GM19240 (cell line): ENCODE measurements at regions not wholly inside any gene's neighbourhood (a gene's known extent, or its start where the extent isn't known, plus 50 kb on each side); places are given as distances from the start of the nearest gene placed in this dataset.

ENCODE experiments used
- DNase-seq: peaks from one replicate; pipeline ENCODE4 v3.0.0; 2011; ENCODE audit warnings: low spot score; ENCODE audit not compliant: insufficient read length

DNA sequence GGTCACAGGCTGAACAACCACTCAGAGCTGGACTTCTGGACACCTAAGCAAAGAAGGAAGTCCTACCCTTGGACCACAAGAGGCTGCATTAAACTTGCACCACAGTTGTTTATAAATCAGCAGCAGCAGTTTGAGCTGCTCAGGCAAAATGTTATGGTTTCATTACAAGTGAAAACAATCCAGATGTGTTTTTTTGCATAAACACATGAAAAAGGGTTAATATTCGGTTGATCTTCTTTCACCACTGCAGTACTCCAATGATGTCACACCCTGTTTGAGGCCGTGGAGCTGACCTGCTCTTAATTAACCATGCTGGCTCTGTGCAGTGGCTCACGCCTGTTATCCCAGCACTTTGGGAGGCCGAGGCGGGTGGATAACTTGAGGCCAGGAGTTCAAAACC, 490.8 kb upstream of the CELF2 start:
- DNase-seq, result no peak

DNA sequence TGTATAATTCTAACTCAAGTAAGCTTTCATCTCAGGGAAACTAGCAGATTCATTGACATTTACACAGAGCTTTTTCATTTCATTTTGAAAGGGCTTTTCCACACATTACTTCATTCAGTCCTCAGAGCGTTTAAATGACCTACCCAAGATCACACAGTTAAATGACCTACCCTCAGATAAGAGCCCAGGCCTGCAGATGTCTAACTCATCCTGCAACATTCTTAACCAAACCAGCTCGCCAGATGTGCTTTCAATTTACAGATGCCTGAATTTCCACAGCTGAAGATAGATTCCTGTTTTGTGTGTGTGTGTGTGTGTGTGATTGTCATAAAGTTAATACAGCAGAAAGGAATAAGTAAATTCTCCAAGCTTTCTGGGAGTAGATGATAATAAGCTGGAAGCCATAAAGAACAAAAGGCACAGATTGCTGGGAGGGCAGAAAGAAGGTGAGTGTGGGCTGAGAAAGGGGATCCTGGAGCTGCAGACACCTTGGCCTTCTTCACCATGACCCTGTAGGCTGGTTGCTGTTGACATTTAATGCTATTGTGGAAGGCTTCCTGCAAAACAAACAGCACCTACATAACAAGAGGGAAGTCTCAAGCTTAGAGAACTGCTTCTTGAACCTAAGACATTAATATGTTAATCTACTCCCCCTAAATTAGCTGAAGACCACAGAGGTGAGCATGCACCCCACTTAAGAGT, 489.7 kb upstream of the CELF2 start:
- no peak for DNase-seq

DNA sequence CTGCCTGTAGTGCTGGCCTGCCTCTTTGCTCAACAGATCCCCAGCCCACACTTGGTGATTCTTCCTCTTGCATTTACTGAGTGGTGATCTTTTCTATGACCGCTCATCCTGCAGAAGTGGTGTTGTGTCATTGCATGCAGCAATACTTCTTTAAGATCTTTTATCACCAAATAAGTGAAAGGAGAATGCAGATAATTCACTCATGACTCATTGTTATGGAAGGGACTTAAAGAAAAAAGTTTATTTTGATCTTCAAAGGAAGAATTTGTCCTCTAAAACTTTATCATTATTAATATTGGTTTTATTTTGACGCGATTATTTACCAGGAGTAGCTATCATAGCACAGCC, 489.1 kb upstream of the CELF2 start:
- no peak for DNase-seq

DNA sequence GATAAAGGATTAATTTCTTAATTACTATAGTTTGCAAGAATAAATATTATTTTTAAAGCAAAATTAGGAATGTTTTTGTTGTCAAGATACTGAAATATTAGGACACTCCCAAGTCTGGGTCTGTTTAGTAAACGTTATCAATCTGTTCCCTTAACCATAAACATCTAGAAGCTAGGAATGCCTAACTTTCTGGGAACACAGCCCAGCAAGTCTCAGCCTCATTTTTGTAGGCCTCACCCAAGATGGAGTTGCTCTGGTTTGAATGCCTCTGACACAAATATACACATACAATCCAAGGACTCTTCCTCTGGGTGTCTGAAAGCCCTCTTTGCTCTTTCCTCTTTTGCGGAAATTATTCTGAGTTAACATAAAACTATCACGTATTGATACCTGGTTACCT, 487.4 kb upstream of the CELF2 start:
- no peak for DNase-seq

DNA sequence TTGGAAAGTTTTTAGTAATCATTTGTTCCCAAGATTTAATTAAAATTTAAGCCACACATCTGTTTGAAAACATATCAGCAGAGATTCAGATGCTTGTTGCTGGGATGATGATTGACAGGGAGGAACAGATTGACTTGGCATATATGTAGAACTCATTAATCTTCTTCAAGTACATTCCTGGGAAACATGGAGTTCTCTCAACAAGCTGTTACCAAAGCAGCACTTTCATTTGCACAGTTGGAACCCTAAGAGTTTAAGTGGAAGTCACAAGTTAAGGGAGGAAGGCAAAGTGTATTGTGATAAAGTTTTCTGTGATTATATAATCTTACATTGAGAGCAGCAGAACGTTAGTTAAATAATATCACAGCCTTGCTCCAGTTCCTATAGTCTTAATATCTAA, 485.4 kb upstream of the CELF2 start:
- no peak for DNase-seq

DNA sequence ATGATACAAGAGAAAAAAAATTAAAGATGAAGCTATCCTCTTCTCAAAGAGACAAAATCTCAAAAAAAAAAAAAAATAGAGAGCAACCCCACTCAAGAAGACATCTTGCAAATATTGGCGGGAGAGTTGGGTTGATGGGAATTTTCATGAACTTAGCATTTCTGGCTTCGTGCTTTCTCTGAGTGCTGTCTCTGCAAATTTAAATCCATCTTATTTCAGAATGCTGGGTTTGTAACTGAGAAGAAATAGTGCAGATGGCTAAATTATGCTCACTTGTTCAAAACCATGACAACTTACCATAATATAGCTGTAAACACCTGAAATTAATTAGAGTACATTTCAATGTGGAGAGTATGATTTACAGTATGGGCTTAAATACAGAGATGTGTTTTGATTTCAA, 484.8 kb upstream of the CELF2 start:
- DNase-seq, result no peak

DNA sequence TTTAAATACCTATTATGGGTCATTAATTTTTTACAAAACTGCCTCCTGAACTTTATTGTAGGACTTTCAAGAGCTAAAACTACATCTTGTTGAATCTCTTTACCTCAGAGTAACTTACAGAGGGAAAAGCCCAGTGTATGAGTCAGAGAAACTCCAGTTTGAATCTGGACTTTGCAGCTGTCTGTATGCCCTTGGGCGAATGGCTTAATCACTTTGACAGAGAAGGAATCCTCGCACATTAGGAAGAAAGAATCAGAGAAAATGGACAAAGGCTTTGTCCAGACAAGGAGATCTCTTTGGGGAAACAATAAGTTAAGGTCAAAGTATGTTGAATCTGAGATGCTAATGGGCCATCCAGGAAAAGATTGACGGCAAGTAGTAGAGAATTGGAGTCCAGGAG, 484.2 kb upstream of the CELF2 start:
- DNase-seq, result no peak

DNA sequence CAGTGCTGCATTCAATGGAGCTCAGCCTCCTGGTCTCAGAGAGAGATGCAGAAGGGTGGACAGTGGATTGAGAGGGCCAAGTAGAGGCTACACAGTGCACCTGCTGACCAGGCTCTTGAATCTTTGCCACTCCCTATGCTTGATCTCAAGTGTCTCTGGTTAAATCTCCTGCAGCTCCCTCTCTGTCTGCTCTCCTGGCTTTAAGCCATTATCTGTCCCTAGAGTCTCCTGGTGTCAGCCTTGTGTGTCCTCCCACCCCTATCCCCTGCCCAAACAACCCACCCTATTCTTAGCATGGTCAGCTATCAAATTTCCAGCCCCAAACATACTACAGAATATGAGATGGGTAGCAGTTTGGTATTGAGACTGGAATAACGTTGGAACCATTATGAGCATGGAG, 479.3 kb upstream of the CELF2 start:
- DNase-seq, result no peak

DNA sequence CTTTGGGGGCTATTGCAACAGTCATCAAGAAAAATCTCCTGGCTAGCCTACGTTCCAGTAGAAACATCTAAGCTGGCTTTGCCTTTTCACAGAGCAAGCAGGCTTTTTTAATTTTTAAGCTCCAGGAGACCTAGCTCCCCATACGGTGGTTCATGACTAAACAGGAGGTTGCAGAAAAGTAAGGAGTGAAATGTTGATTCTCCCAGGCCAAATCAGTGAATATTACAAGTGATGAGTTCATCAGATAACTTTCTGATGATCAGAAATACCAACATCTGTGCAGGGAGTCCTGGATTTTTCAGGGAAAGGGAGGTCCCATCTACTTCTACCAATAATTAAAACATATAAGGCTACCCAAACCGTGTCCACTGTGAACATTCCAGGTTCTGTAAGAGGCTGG, 477.3 kb upstream of the CELF2 start:
- DNase-seq, result no peak

DNA sequence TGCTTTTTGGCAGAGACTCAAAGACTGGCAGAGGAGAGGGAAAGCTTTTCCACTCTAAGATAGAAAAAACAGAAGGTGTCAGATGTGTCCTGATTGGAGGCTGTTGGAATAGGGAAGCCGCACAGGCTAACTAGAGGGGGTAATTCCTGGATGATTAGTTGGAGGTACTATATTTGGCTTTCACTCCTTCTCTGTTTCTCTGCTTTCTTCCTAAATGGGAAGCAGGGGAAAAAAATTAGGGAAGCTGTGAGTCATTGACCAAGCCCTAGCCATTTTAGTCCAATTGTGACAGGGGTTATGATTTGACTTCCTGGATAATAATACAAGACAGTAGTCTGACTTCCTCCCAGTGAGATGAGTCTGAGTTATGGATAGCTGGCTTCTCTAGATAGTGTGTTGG, 475.2 kb upstream of the CELF2 start:
- no peak for DNase-seq

DNA sequence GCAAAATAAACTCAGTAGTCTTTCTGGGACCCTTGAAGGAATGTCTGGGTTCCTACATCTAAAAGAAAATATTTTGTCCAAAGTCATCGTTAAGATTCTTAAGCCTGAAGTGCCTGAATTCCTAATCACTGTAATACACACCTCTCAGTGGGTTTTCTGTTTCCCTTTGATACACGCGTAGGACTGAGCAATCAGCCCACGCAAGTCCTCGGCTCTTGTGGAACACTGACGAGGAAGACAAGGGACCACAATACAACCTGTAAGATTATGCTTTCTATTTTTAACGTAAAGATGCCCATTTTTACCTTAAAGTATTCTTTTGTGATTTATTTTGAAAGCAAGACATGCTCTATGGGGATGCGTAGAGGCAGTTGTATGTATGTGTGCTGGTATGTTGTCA, 472.8 kb upstream of the CELF2 start:
- DNase-seq, result no peak

DNA sequence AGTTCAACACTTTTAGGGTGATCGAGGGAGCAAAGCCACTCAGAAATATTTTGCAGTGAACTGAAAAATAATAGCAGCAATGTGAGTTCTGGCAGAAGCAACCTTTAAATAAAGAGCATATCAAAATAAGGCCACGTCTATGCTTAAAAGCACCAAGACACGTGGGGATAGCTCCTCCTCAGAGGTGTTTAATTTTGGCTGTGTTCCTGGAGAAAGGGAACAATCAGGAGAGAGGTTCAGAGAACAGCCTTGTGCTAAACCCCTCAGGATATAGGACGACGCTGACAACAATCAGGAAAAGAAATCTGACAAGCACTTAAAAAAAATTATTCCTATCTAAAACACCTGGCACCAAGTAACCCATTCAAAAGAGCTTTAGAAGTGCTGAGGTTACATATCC, 471.9 kb upstream of the CELF2 start:
- DNase-seq, result no peak

DNA sequence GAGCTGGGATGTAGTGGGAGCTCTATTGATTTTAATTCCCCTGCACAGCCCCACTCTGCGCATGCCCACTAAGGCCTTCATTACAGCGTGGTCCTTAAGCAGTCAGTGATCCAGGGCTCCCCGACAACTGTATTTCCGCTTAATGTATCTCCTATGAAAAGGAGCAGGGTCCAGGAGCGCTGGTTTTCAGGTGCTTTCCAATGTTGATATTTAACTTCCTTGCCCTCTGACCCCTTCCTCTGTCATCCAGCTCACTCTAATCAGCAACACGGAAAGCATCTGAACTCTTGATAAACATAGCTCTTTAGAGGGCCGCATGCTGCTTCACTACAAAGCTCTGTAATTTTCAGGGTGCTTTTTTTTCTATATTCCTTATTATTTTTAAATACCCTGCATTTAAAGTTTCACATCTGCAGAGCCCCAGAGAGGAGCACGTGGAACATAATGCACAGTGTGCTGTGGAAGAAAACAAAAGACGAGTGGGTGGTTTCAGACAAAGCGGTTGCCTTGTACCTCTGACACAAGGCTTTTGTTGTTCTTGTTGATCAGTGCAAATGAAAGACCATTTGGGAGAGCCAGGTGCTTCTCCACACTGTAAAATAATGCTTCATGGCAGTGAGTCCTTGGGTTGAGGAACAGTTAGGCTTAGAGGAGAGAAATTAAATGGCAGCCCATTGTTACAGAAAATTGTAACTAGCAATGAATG, 465.9 kb upstream of the CELF2 start:
- no peak for DNase-seq

DNA sequence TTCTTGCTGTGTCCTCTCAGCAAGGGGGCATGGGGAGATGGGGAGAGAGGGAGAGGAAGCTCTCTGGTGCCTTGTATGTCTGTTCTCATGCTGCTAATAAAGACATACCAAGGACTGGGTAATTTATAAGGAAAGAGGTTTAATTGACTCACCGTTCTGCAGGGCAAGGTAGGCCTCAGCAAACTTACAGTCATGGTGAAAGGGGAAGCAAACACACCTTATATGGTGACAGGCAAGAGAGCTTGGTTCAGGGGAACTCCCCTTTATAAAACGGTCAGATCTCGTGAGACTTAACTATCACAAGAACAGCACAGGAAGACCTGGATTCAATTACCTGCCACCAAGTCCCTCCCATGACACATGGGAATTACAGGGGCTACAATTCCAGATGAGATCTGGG, 464.7 kb upstream of the CELF2 start:
- no peak for DNase-seq

DNA sequence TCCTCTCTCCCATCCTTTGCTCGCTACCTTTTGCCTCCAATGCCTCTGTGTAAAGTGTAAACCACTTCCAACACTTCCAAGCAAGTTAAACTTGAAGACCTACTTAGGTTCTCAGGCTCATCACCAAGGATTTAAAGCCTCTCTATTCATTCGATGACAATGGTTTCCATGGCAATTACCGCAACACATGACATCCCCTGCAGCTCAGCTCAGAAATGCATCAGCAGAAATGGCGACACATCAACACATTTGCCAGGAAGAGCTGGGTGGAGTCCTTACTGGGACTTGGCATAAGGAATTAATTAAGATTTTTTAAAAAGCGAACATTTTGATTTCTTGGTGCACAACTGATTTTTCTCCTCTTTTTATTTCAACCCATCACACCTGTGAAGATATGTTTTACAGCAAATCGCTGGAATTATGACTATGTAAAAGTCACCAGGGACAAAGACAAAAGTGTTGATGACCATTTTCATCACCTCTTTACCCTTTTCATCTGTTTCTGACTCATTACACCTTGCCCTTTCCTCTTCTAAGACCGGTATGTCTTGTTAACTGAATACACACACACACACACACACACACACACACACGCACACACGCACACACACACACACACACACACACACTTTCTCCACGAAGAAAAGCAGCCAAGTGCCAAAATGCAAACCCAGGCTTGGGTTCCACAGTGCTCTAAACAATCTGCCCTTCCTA, 453.4 kb upstream of the CELF2 start:
- DNase-seq, result no peak

DNA sequence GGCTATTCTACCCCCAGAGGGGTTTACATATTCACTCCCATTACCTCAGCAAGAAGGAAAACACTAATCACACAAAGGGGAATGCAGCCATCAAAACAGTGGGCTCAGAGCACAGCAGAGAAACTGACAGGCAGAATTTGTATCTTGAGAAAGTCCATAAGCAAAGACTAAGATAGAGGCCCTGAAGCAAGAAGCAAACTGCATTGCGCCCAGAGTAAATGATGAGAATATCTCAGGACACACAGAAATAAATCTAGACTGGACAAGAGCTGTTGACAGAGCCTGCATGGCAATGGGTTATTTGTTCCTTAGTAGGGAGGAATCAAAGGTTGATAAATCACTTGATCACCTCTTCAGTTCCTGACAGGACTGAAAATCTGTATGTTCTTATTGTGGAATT, 440.7 kb upstream of the CELF2 start:
- no peak for DNase-seq

DNA sequence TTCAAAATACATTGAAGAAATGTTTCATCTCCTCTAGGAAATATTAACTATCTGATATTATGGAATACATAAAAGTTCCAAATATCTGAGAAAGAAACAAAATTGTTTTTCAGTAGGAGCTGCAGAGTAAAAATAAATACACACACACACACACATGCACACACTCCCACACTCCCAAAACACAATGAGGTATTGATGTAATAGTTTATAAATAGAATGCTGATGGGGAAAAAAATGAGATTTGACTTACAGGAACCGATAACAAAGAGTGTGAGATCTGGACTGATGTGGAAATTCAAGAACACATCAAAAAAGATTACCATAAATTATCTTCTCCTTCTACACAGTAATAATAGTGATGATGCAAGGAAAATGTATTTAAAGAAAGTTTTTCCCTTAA, 438.0 kb upstream of the CELF2 start:
- no peak for DNase-seq

DNA sequence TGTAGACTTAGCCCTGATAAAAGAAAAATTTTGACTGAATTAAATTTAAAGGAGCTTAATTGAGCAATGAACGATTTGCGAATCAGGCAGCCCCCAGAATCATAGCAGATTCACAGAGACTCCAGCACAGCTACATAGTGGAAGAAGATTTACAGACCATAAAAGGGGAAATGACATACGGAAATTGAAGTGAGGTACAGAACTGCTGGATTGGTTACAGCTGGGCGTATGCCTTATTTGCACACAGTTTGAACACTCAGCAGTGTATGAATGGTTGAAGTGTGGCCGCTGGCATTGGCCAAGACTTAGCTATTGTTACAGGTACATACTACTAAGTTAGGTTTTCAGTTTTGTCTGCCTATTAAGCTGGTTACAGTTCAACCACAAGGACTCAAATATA, 433.5 kb upstream of the CELF2 start:
- DNase-seq, result no peak

DNA sequence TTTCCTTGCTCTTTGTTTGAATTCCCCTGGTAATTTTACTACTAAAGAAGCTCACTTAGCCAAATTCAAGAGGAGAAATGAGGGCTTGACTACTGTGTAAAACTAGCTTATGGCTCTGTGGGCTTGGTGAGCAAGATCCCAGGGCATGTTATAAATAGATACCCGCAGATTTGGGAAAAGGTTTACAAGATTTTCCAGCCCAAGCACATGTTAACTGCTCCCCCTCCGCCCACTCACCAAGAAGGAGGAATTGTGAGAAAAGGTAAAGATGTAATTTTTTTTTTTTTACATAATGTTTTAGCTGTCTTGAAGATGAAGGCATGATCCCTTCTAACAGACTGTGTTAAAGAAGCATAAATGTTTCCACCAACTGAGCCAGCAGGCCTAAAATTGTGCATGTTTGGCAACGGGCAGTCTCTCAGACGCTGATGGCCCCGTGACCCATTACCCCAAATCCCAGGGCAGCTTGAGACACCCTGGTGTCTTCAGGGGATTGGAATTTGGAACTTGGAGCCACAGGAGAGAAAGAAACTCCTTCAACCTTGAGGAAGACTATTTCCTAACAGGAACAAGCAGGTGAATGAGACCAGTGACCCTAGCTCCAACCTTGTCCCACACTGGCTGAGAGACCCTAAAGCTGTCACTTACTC, 429.8 kb upstream of the CELF2 start:
- no peak for DNase-seq

DNA sequence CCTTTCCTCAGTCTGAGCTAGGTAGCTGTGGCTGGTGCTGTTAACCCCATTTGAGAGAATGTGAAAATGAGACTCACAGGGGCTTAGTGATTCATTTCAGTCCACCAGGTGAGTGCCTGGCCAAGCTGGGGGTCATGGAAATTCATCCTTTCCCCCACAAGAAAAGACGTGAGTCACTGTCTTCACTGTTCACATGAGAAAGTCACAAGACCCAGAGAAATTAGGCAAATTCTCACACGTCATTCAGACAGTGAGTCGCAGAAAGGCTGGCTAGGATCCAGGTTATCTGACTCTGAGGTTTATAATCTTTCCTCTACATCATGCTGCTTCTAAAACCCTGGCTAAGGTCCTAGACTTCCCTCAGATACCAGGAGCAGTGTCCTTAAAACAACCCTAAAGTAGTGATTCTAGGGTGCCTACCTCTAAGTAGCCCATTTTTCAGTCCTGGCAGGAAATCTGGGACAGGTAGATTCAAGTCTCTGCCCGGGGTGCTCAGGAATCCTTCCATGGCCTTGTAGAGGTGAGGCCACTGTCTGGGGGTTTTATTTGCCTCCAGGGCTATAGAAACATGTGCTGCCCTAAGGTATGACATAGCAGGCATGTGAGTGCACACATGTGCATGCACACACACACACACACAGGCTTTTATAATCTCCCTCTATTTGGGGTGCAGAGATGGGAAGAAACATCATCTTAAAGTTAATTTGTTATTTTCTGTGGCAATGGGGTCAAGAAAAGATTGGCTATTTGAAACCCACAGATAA, 427.9 kb upstream of the CELF2 start:
- DNase-seq, result no peak

DNA sequence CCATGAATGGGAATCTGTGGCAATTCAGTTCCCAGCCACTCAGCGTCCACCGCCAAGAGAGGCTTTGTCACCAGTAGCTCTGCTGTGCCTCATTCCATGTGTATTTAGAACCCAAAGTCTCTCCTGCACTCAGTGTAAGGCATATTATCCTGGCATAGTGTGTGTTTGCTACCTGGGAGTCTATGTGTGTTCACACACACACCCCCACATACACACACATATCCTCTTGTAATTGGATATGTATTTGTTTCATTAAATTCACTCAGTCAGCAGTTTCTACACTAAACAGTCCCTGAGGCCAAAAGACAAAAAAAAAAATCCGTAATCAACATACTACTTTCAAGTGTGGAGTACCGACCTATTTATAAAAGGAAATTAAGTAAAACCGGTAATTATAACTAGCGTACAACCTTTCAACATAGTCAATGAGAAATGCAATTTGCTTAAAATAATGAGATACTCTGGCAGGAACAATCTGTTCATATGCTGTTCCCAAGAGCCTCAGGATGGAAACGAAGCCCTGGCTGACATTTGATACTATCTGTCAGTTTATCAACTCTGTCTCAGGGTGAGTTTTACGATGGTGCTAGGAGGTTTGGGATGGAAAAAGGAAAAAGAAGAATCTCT, 425.8 kb upstream of the CELF2 start:
- DNase-seq, result no peak
